ENCODE measurements at regions not wholly inside any gene's neighbourhood (a gene's known extent, or its start where the extent isn't known, plus 50 kb on each side); places are given as distances from the start of the nearest gene placed in this dataset.

DNA sequence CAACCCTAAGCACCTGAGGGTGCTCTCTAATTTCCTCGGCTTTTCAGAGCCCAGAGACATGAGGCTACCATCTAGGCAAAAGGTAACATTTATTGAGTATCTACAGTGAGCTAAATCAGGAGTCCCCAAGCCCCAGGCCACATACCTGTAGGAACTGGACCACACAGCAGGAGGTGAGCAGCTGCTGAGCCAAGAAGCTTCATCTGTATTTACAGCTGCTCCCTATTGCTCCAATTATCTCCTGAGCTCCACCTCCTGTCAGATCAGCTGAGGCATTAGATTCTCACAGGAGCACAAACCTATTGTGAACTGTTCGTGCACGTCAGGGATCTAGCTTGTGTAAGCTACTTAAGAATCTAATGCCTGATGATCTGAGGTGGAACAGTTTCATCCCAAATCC, 70.2 kb downstream of the RND3 start:
- no peak overlapping the region for H3K27ac ChIP-seq (ENCODE audit: low read depth in 1 of 2, low read length in 2 of 2)
- DNase-seq (no peak), ATAC-seq (ENCODE audit: poor library complexity) (no peak)
- H3K27me3 ChIP-seq (ENCODE audit: control insufficient read depth in 1 of 2, insufficient read depth in 2 of 2, low read length in 2 of 2) = no peaks in the 10 kb centered on the region
- Mint-ChIP-seq H3K27ac (no peak overlapping the region), H3K27me3 (no peaks in the 10 kb centered on the region), H3K9me3 (no peaks in the 10 kb centered on the region), H3K36me3 (ENCODE audit: low read depth) (no peaks in the 10 kb centered on the region), H3K4me3 (no peak overlapping the region), H3K4me1 (ENCODE audit: low read depth) (no peaks in the 10 kb centered on the region)
- no peaks in the 10 kb centered on the region for H3K4me1 ChIP-seq (ENCODE audit: insufficient read depth, low read length)
- ChIA-PET CTCF (no interaction called here), POLR2A (no interaction called here)
- TF ChIP-seq, protein P1, sequence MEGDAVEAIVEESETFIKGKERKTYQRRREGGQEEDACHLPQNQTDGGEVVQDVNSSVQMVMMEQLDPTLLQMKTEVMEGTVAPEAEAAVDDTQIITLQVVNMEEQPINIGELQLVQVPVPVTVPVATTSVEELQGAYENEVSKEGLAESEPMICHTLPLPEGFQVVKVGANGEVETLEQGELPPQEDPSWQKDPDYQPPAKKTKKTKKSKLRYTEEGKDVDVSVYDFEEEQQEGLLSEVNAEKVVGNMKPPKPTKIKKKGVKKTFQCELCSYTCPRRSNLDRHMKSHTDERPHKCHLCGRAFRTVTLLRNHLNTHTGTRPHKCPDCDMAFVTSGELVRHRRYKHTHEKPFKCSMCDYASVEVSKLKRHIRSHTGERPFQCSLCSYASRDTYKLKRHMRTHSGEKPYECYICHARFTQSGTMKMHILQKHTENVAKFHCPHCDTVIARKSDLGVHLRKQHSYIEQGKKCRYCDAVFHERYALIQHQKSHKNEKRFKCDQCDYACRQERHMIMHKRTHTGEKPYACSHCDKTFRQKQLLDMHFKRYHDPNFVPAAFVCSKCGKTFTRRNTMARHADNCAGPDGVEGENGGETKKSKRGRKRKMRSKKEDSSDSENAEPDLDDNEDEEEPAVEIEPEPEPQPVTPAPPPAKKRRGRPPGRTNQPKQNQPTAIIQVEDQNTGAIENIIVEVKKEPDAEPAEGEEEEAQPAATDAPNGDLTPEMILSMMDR (IDR thresholded peaks at IDR 0.05) = no peak
- intact Hi-C loops (cut with DNase I, micrococcal nuclease) = no loop called here
- no peak overlapping the region for H3K4me3 ChIP-seq (ENCODE audit: low read length)
- no peaks in the 10 kb centered on the region for H3K36me3 ChIP-seq (ENCODE audit: insufficient read depth, low read length)
- H3K9me3 ChIP-seq (ENCODE audit: control insufficient read depth in 1 of 2, insufficient read depth in 1 of 2, low read length in 2 of 2) = peaks cover 0 to 3% of the 10 kb centered on the region in 2 experiments

DNA sequence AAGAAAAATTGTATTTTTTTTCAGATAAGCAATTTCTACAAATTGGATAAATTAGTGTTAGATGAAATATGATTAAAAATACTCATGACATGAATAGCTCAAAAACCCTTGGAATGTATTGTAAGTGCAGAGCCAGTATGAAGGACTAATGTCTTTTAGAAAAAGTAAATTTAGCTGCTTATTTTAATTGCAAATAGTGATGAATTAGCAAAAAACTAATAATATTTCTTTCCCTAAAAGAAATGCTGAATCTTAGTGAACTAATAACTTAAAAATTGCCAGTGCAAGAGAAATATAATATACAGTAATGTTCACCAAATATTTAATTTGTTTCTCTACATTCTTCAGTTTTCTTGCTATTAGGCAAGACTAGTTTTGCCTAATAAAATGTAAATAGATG, 72.4 kb downstream of the RND3 start:
- H3K36me3 Mint-ChIP-seq (ENCODE audit: low read depth) = no peaks in the 10 kb centered on the region
- ChIA-PET CTCF (no interaction called here), POLR2A (no interaction called here)
- TF ChIP-seq, protein P1 (IDR thresholded peaks at IDR 0.05) = no peak
- no peaks in the 10 kb centered on the region for H3K9me3 Mint-ChIP-seq
- Histone ChIP-seq H3K27ac (ENCODE audit: low read depth in 1 of 2, low read length in 2 of 2) (no peak overlapping the region), H3K9me3 (ENCODE audit: control insufficient read depth in 1 of 2, insufficient read depth in 1 of 2, low read length in 2 of 2) (no peaks in the 10 kb centered on the region), H3K36me3 (ENCODE audit: insufficient read depth, low read length) (no peaks in the 10 kb centered on the region), H3K27me3 (ENCODE audit: control insufficient read depth in 1 of 2, insufficient read depth in 2 of 2, low read length in 2 of 2) (no peaks in the 10 kb centered on the region), H3K4me3 (ENCODE audit: low read length) (no peak overlapping the region), H3K4me1 (ENCODE audit: insufficient read depth, low read length) (no peaks in the 10 kb centered on the region)
- DNase-seq (no peak), ATAC-seq (ENCODE audit: poor library complexity) (no peak)
- no peak overlapping the region for H3K27ac Mint-ChIP-seq
- H3K27me3 Mint-ChIP-seq = no peaks in the 10 kb centered on the region
- intact Hi-C loops (cut with DNase I, micrococcal nuclease) = no loop called here
- no peaks in the 10 kb centered on the region for H3K4me1 Mint-ChIP-seq (ENCODE audit: low read depth)
- no peak overlapping the region for H3K4me3 Mint-ChIP-seq

DNA sequence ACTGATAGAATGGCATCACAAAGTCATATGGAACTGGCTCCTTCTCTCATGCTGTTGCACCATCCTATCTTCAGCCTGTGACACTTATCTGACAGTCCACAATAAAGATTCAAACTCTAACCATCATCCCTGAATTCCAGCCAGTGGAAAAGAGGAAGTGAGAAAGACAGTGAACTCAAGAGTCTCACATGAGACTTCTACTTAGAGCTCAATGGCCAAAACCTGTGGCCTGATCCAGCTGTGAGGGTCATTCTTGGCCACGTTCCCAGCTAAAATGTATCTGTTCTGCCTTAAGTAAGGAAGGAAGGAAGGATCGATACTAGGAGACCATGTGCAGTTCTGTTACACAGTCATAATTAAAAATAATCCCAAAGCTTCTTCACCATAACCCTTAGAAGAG, 73.6 kb downstream of the RND3 start:
- Mint-ChIP-seq H3K27me3 (no peaks in the 10 kb centered on the region), H3K9me3 (no peaks in the 10 kb centered on the region), H3K4me1 (ENCODE audit: low read depth) (no peaks in the 10 kb centered on the region), H3K36me3 (ENCODE audit: low read depth) (no peaks in the 10 kb centered on the region), H3K27ac (no peak overlapping the region), H3K4me3 (no peak overlapping the region)
- no peaks in the 10 kb centered on the region for H3K4me1 ChIP-seq (ENCODE audit: insufficient read depth, low read length)
- no peak for ATAC-seq (ENCODE audit: poor library complexity)
- DNase-seq = no peak
- POLR2A ChIA-PET = no interaction called here
- TF ChIP-seq, protein P1 (IDR thresholded peaks at IDR 0.05) = no peak
- no peak overlapping the region for H3K27ac ChIP-seq (ENCODE audit: low read depth in 1 of 2, low read length in 2 of 2)
- intact Hi-C loops (cut with DNase I, micrococcal nuclease) = no loop called here
- CTCF ChIA-PET = no interaction called here
- H3K36me3 ChIP-seq (ENCODE audit: insufficient read depth, low read length) = no peaks in the 10 kb centered on the region
- no peaks in the 10 kb centered on the region for H3K27me3 ChIP-seq (ENCODE audit: control insufficient read depth in 1 of 2, insufficient read depth in 2 of 2, low read length in 2 of 2)
- H3K9me3 ChIP-seq (ENCODE audit: control insufficient read depth in 1 of 2, insufficient read depth in 1 of 2, low read length in 2 of 2) = no peaks in the 10 kb centered on the region
- no peak overlapping the region for H3K4me3 ChIP-seq (ENCODE audit: low read length)

Measured in CD4-positive, alpha-beta T cell (primary cell).